MM.1S (cell line): ENCODE measurements at regions not wholly inside any gene's neighbourhood (a gene's known extent, or its start where the extent isn't known, plus 50 kb on each side); places are given as distances from the start of the nearest gene placed in this dataset.

Source experiments
- DNase-seq: peaks from one replicate; pipeline ENCODE4 v3.0.0-alpha.2; 2015
- H2AFZ ChIP-seq: fragments of 300-600 bp; sonication (generic); 2 replicates; pipeline ENCODE4 v1.6.0; 2016; ENCODE audit warnings: antibody characterized with exemption, low read length
- H3F3A ChIP-seq: fragments of 300-600 bp; sonication (generic); 2 replicates; pipeline ENCODE4 v1.6.1; 2016; ENCODE audit warnings: mild to moderate bottlenecking, antibody characterized with exemption, low read length, moderate library complexity, mixed read lengths; ENCODE audit not compliant: insufficient read depth
- H3K27ac ChIP-seq: fragments of 300-600 bp; sonication (generic); 2 replicates; pipeline ENCODE4 v1.5.1; 2016; ENCODE audit warnings: mild to moderate bottlenecking, low read length
- H3K27me3 ChIP-seq: fragments of 300-600 bp; sonication (generic); replicated peaks from 2 replicates; pipeline ENCODE4 v1.6.0; 2016; ENCODE audit warnings: low read length; ENCODE audit not compliant: insufficient read depth
- H3K36me3 ChIP-seq: fragments of 300-600 bp; sonication (generic); replicated peaks from 2 replicates; pipeline ENCODE4 v1.6.1; 2016; ENCODE audit warnings: mild to moderate bottlenecking, low read length, mixed read lengths; ENCODE audit not compliant: insufficient read depth
- H3K4me1 ChIP-seq: fragments of 300-600 bp; sonication (generic); 2 replicates; pipeline ENCODE4 v1.6.1; 2016; ENCODE audit warnings: low read length, mixed read lengths
- H3K4me2 ChIP-seq: fragments of 300-600 bp; sonication (generic); 2 replicates; pipeline ENCODE4 v1.6.0; 2016; ENCODE audit warnings: low read depth, low read length
- H3K4me3 ChIP-seq: fragments of 300-600 bp; sonication (generic); 2 replicates; pipeline ENCODE4 v1.5.1; 2016; ENCODE audit warnings: low read length, mixed read lengths
- H3K79me2 ChIP-seq: fragments of 300-600 bp; sonication (generic); 2 replicates; pipeline ENCODE4 v1.6.1; 2016; ENCODE audit warnings: mixed run types, low read length, mixed read lengths
- H3K9ac ChIP-seq: fragments of 300-600 bp; sonication (generic); 2 replicates; pipeline ENCODE4 v1.6.1; 2016; ENCODE audit warnings: low read length, mixed read lengths
- H3K9me2 ChIP-seq: fragments of 300-600 bp; sonication (generic); replicated peaks from 2 replicates; pipeline ENCODE4 v1.6.1; 2016; ENCODE audit warnings: mild to moderate bottlenecking, low read length, mixed read lengths; ENCODE audit not compliant: insufficient read depth
- H3K9me3 ChIP-seq: fragments of 300-600 bp; sonication (generic); replicated peaks from 2 replicates; pipeline ENCODE4 v1.6.1; 2016; ENCODE audit warnings: mild to moderate bottlenecking, low read length, mixed read lengths; ENCODE audit not compliant: insufficient read depth
- H4K20me1 ChIP-seq: fragments of 300-600 bp; sonication (generic); 2 replicates; pipeline ENCODE4 v1.6.1; 2016; ENCODE audit warnings: mild to moderate bottlenecking, low read length, moderate library complexity, mixed read lengths; ENCODE audit not compliant: insufficient read depth
- CTCF ChIP-seq: fragments of 300-600 bp; sonication (generic); IDR thresholded peaks from 2 replicates; pipeline ENCODE4 v1.5.1; 2016; ENCODE audit warnings: antibody characterized with exemption, low read length, mixed read lengths
- EZH2 ChIP-seq: fragments of 300-600 bp; sonication (generic); optimal IDR thresholded peaks from 2 replicates; pipeline ENCODE3; 2017; ENCODE audit warnings: low read depth, mild to moderate bottlenecking, antibody characterized with exemption, low read length, mixed read lengths
- EZH2phosphoT487 ChIP-seq: fragments of 300-600 bp; sonication (generic); IDR thresholded peaks from 2 replicates; pipeline ENCODE4 v1.6.1; 2018; ENCODE audit warnings: antibody characterized with exemption, low read length

DNA sequence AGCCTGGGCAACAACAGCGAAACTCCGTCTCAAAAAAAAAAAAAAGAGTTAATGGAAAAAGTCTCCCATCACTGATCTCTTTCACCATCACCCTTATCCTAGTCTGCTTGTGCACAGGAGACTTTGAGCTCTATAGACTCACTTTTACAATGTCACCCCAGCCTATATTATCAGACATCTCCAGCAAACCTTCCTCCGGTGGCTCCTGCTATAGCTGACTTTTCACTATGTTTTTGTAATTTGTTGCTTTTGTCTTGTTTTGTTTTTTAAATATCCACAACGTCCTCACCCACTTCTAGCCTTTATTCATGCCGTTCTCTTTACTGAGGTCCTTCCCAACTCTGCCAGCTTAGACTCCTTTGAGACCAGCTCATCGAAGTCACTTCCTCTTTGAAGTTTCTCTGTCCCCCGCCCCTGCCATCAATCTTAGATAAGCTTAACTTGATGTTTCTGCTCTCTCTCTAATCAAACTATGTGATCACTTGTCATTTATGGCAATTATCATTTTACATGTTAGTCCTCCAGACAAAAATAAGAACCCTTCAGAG is 82.7 kb upstream of the CHD2 start:
- peak overlapping the region; percentile 69 for H3K4me2 ChIP-seq
- TF ChIP-seq EZH2 (no peak), EZH2phosphoT487 (no peak), CTCF (no peak)

GRCh38 chr15:92818651-92819277 is 81.4 kb upstream of the CHD2 start:
- Histone ChIP-seq H3K9me2 (no peaks in the 10 kb centered on the region), H3K27ac (peak overlapping the region; percentile 69), H3K4me1 (peaks cover 46% of the 10 kb centered on the region), H3K9ac (peak overlapping the region; percentile 56; the same call in 1 of the 2 replicates), H4K20me1 (no peaks in the 10 kb centered on the region), H3K4me2 (peak overlapping the region; percentile 69), H3K4me3 (peak overlapping the region; percentile 20), H3K36me3 (no peaks in the 10 kb centered on the region), H3F3A (peaks cover 36% of the 10 kb centered on the region), H3K79me2 (no peaks in the 10 kb centered on the region), H3K9me3 (no peaks in the 10 kb centered on the region), H3K27me3 (no peaks in the 10 kb centered on the region), H2AFZ (peak overlapping the region; percentile 88)
- no peak for TF ChIP-seq EZH2
- no peak for TF ChIP-seq EZH2phosphoT487
- no peak for TF ChIP-seq CTCF
- DNase-seq = peak; percentile 71

More for the DNA sequence above, 82.7 kb upstream of the CHD2 start:
- Histone ChIP-seq H4K20me1 (no peaks in the 10 kb centered on the region), H3K79me2 (0 out of 2 replicates have a peak, but pooled peaks cover under 1% of the 10 kb centered on the region), H3K36me3 (no peaks in the 10 kb centered on the region), H3K9ac (no peak overlapping the region), H3K27me3 (no peaks in the 10 kb centered on the region), H2AFZ (peak overlapping the region; percentile 19; the same call in 1 of the 2 replicates), H3K9me3 (no peaks in the 10 kb centered on the region), H3K27ac (peak overlapping the region; percentile 69; the same call in 1 of the 2 replicates), H3F3A (peaks cover 35% of the 10 kb centered on the region), H3K4me1 (peaks cover 40% of the 10 kb centered on the region), H3K9me2 (no peaks in the 10 kb centered on the region), H3K4me3 (no peak overlapping the region)
- no peak for DNase-seq

GRCh38 chr15:92819278-92820235 is 80.6 kb upstream of the CHD2 start:
- Histone ChIP-seq H4K20me1 (no peaks in the 10 kb centered on the region), H3K27me3 (no peaks in the 10 kb centered on the region), H3K9me2 (no peaks in the 10 kb centered on the region), H3K9ac (peak overlapping the region; percentile 56; the same call in 1 of the 2 replicates), H3K36me3 (no peaks in the 10 kb centered on the region), H3K4me3 (peak overlapping the region; percentile 53), H2AFZ (peak overlapping the region; percentile 88), H3F3A (peaks cover 36% of the 10 kb centered on the region), H3K4me2 (peak overlapping the region; percentile 69), H3K27ac (peak overlapping the region; percentile 69), H3K9me3 (no peaks in the 10 kb centered on the region), H3K4me1 (peaks cover 46% of the 10 kb centered on the region), H3K79me2 (no peaks in the 10 kb centered on the region)
- DNase-seq = no peak
- no peak for TF ChIP-seq EZH2
